AG09319 (cell line): ENCODE measurements at regions not wholly inside any gene's neighbourhood (a gene's known extent, or its start where the extent isn't known, plus 50 kb on each side); places are given as distances from the start of the nearest gene placed in this dataset.
A peak's percentile ranks its signal among the peaks of the same experiment; 100 is the strongest.

Experiments used
- DNase-seq: peaks from one replicate; pipeline ENCODE4 v3.0.0-alpha.2; 2010; ENCODE audit warnings: low read depth; ENCODE audit errors: extremely low read depth
- CTCF ChIP-seq: IDR thresholded peaks from 2 replicates; pipeline ENCODE4 v1.5.1; 2011; ENCODE audit warnings: low read depth, mild to moderate bottlenecking, inconsistent platforms, low read length, moderate library complexity

DNA sequence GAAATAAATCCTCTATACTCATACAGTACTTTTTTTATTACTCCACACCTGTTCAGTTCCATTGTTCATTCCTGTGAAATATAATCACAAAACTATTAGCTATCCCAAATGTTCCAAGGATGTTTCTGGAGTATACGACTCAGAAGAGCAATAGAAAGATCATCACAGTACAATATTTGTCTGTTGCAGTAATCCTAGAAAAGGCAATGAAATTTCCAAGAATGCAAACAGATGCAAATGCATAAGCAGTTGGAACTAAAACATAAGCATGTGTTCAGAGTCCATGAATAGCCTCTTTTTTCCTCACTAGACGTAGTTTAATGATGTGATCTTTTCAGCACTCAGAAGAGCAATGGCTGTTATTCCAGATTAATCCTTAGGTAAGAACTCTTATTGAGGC lies 55.2 kb downstream of the RTL3 start:
- no peak for TF ChIP-seq CTCF
- DNase-seq, result no peak

DNA sequence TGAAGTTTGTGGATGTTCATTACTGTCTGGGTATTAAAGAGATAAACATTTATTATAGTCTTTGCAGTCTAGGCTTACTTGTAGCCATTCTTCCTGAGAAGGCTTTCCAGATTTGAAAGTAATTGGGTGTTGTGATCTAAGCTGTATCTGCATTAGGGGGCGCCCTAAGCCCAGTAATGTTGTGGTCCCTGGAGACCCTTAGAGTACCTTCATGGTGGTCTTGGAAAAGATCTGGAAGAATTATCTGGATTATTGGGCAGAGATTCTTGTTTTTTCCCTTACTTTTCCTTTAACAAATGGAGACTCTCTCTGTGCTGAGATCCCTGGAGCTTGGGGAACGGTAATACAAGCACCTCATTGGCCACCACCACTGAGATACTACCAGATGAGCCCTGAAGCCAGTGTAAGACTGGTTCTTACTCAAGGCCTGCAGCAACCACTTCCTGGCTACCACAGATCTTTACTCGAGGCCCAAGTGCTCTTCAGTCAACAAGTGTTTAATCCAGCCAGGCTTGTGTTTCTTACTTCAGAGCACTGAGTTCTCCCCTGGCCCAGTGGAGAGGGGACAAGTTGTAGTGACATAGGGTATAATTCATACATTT lies 63.1 kb downstream of the RTL3 start:
- TF ChIP-seq CTCF, result peak; percentile 33
- no peak for DNase-seq

DNA sequence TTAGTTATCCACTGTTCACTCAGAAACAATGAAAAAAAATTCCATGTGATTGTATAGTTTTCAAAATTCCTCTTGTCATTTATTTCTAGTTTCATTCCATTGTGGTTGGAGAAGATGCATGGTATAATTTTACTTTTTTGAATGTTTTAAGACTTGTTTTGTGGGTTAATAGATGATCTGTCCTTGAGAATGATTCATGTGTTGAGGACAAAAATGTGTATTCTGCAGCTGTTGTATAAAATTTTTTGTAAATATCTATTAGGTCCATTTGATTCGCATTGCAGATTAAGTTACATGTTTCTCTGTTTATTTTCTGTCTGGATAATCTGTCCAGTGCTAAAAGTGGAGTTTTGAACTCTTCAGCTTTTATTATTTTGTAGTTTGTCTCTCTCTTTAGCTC lies 65.4 kb downstream of the RTL3 start:
- DNase-seq, result no peak

DNA sequence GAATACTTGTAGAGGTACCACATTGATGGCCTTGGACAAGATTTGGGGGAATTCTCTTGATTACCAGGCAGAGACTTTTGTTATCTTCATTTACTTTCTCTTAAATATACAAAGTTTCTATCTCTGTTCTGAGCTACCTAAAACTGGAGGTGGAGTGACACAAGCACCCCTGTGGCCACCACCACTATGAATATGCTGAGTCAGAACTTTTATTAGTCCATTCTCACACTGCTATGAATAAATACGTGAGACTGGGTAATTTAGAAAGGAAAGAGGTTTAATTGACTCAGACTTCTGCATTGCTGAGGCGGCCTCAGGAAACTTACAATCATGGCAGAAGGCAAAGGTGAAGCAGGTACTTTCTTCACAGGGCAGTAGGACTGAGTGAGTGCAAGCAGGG lies 67.1 kb downstream of the RTL3 start:
- no peak for TF ChIP-seq CTCF
- no peak for DNase-seq

More for the DNA sequence above, 65.4 kb downstream of the RTL3 start:
- TF ChIP-seq CTCF, result no peak

DNA sequence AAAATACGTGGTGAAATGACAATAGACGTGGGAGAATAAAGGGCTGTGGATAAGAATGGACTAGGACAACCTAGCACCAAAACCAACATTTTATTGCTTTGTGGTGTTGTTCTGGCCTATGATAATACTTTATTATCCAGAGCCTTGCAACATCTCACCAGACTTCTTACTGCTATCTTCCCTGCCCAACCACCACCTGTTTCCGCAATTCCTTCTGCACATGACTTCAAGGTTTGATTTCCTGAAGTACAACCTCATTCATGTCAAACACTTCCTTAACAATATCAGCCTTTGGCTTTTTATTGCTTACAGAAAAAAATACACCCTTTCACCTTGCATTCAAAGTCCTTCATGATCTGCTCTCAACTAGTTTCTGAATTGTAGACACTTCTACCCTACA lies 84.8 kb downstream of the RTL3 start:
- no peak for DNase-seq
- TF ChIP-seq CTCF, result no peak

- no peak for TF ChIP-seq CTCF
- DNase-seq, result no peak
These were observed 85.5 kb downstream of the RTL3 start for GRCh38 chrX:78573630-78574029.

DNA sequence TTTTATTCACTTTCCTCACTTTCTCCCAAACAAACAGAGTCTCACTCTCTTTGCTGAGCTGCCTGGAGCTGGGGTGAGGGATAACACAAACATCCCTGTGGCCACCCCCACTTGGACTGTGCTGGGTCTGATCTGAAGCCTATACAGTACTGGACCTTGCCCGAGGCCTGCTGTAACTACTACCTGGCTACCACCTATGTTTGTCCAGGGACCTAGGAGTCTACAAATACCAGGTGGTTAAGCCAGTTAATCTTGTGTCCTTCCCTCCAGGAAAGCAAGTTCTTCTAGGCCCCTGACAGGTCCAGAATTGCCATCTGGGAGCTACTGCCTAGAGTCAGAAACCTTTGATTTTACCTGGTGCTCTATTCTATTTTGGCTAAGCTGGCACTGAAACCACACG lies 87.3 kb downstream of the RTL3 start:
- TF ChIP-seq CTCF, result no peak
- no peak for DNase-seq
